SK-N-SH treated with all-trans-retinoic acid at 6 μM for 48 hours (cell line): ENCODE measurements at regions not wholly inside any gene's neighbourhood (a gene's known extent, or its start where the extent isn't known, plus 50 kb on each side); places are given as distances from the start of the nearest gene placed in this dataset.

ENCODE experiments used
- ARNTL ChIP-seq: fragments of 450-650 bp; formaldehyde crosslinking; IDR thresholded peaks from 2 replicates; pipeline ENCODE4 v1.5.0; 2020; ENCODE audit warnings: low read depth, mild to moderate bottlenecking, moderate library complexity, borderline replicate concordance
- PATZ1 ChIP-seq: fragments of 250-450 bp; sonication (Bioruptor Pico); IDR thresholded peaks from 2 replicates; pipeline ENCODE4 v1.8.0; 2020; ENCODE audit warnings: mild to moderate bottlenecking, moderate library complexity, borderline replicate concordance
- POU6F1 ChIP-seq: fragments of 250-450 bp; sonication (Bioruptor Pico); IDR thresholded peaks from 2 replicates; pipeline ENCODE4 v1.8.0; 2021; ENCODE audit warnings: low read depth, mild to moderate bottlenecking, moderate library complexity, borderline replicate concordance
- PPARA ChIP-seq: fragments of 250-450 bp; sonication (Bioruptor Pico); IDR thresholded peaks from 2 replicates; pipeline ENCODE4 v1.5.0; 2020; ENCODE audit warnings: mild to moderate bottlenecking, borderline replicate concordance
- RARB ChIP-seq: fragments of 250-450 bp; sonication (Bioruptor Pico); IDR thresholded peaks from 2 replicates; pipeline ENCODE4 v1.8.0; 2021; ENCODE audit warnings: mild to moderate bottlenecking, moderate library complexity
- ZFP30 ChIP-seq: fragments of 450-650 bp; formaldehyde crosslinking; IDR thresholded peaks from 2 replicates; pipeline ENCODE4 v1.5.0; 2022; ENCODE audit warnings: mild to moderate bottlenecking, moderate library complexity

- no peak for TF ChIP-seq POU6F1 (CRISPR knock-in tag)
- no peak for TF ChIP-seq RARB (CRISPR knock-in tag)
- no peak for TF ChIP-seq ZFP30
- no peak for TF ChIP-seq PATZ1
- TF ChIP-seq PPARA (CRISPR knock-in tag), result no peak
- TF ChIP-seq ARNTL, result no peak
These were observed 419.8 kb downstream of the TMEM232 start for GRCh38 chr5:110306650-110307049.
